HL-60 (cell line): ENCODE measurements at regions not wholly inside any gene's neighbourhood (a gene's known extent, or its start where the extent isn't known, plus 50 kb on each side); places are given as distances from the start of the nearest gene placed in this dataset.
"Not testable (repeated sequence)": the region's sequence is repeated elsewhere in the genome, so short reads cannot be mapped to it uniquely, and the experiment has no call there.

Experiments used
- DNase-seq, 2 experiments: peaks; one replicate each; pipeline ENCODE4 v3.0.0-alpha.2; 2010 to 2020; ENCODE audit warnings: low read depth in 1 of 2, low spot score in 1 of 2
- H3K27ac ChIP-seq: fragments of 250-450 bp; sonication (Bioruptor Pico); replicated peaks from 2 replicates; pipeline ENCODE4 v1.5.1; 2020; ENCODE audit warnings: mild to moderate bottlenecking, moderate library complexity
- H3K27me3 ChIP-seq: fragments of 250-450 bp; sonication (Bioruptor Pico); 2 replicates; pipeline ENCODE4 v1.5.1; 2021; ENCODE audit warnings: mild to moderate bottlenecking, moderate library complexity; ENCODE audit not compliant: insufficient read depth, poor library complexity, severe bottlenecking
- H3K4me3 ChIP-seq: replicated peaks from 2 replicates; pipeline ENCODE4 v1.5.1; 2011; ENCODE audit warnings: mild to moderate bottlenecking, control low read depth, low read length; ENCODE audit not compliant: insufficient read depth
- CTCF ChIP-seq: IDR thresholded peaks from one replicate; pipeline ENCODE4 v1.5.1; 2011; ENCODE audit warnings: low read length, control low read depth, inconsistent platforms; ENCODE audit not compliant: insufficient read depth
- GABPA ChIP-seq: IDR thresholded peaks from 2 replicates; pipeline ENCODE4 v1.6.1; 2012; ENCODE audit warnings: low read depth
- POLR2AphosphoS5 ChIP-seq: IDR thresholded peaks from 2 replicates; pipeline ENCODE4 v1.6.1; 2012; ENCODE audit warnings: low read depth
- REST ChIP-seq: IDR thresholded peaks from 2 replicates; pipeline ENCODE4 v1.6.1; 2012; ENCODE audit warnings: low read depth; ENCODE audit not compliant: insufficient replicate concordance
- SPI1 ChIP-seq: IDR thresholded peaks from 2 replicates; pipeline ENCODE4 v1.6.1; 2012; ENCODE audit warnings: low read depth, mild to moderate bottlenecking, borderline replicate concordance

GRCh38 chrX:125680366-125680765, 360.7 kb downstream of the TEX13C start:
- no peak overlapping the region for H3K4me3 ChIP-seq
- TF ChIP-seq POLR2AphosphoS5 (no peak), SPI1 (no peak), REST (no peak), CTCF (no peak), GABPA (no peak)
- no peak overlapping the region for H3K27ac ChIP-seq
- no peak for DNase-seq
- H3K27me3 ChIP-seq, result no peaks in the 10 kb centered on the region

- H3K4me3 ChIP-seq, result no peak overlapping the region
- no peak for DNase-seq
- H3K27ac ChIP-seq, result no peak overlapping the region
- TF ChIP-seq POLR2AphosphoS5 (no peak), CTCF (no peak), GABPA (no peak), REST (no peak), SPI1 (peak; percentile 41)
- no peaks in the 10 kb centered on the region for H3K27me3 ChIP-seq
These were observed 361.4 kb downstream of the TEX13C start for GRCh38 chrX:125681058-125681457.

GRCh38 chrX:125681507-125681906, 361.8 kb downstream of the TEX13C start:
- no peak for DNase-seq
- peak; percentile 72; the same call in 1 of the 2 replicates for TF ChIP-seq SPI1
- no peak for TF ChIP-seq GABPA
- no peak for TF ChIP-seq POLR2AphosphoS5
- no peak for TF ChIP-seq CTCF
- no peak for TF ChIP-seq REST
- Histone ChIP-seq H3K27me3 (no peaks in the 10 kb centered on the region), H3K27ac (no peak overlapping the region), H3K4me3 (no peak overlapping the region)

- not testable (repeated sequence) for H3K27me3 ChIP-seq, H3K4me3 ChIP-seq, H3K27ac ChIP-seq, DNase-seq
These were observed 370.9 kb downstream of the TEX13C start for GRCh38 chrX:125690522-125690921.
